22Rv1 (cell line): ENCODE measurements at regions not wholly inside any gene's neighbourhood (a gene's known extent, or its start where the extent isn't known, plus 50 kb on each side); places are given as distances from the start of the nearest gene placed in this dataset.

ENCODE experiments used
- H3K27ac ChIP-seq: fragments of 450-650 bp; 2 replicates; pipeline ENCODE4 v1.5.1; 2017
- CTCF ChIP-seq: fragments of 450-650 bp; IDR thresholded peaks from 2 replicates; pipeline ENCODE4 v1.5.1; 2017; ENCODE audit warnings: mild to moderate bottlenecking
- ZFX ChIP-seq: fragments of 450-650 bp; IDR thresholded peaks from 2 replicates; pipeline ENCODE4 v1.6.1; 2017; ENCODE audit warnings: antibody characterized with exemption, borderline replicate concordance

- H3K27ac ChIP-seq, result no peak overlapping the region
- TF ChIP-seq ZFX (no peak), CTCF (no peak)
These were observed 79.0 kb upstream of the SLC7A1 start for GRCh38 chr13:29674532-29674931.

DNA sequence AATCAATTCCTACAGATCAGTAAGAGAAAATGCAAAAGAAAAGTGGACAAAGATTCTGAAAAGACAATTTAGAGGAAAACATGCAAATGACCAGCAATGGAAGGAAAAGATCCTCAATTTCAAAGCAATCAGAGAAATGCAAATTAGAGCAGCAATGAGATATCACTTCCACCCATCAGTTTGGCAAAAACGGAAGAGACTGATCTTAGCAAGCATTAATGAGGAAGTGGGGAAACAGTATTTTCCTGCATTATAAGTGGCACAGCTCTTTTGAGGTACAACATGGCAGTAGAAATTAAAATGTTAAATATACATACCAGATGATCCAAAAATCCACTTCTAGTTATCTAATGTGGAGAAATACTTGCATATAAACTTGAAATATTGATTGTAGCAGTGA, 69.1 kb upstream of the SLC7A1 start:
- H3K27ac ChIP-seq, result no peak overlapping the region
- TF ChIP-seq ZFX (no peak), CTCF (no peak)

DNA sequence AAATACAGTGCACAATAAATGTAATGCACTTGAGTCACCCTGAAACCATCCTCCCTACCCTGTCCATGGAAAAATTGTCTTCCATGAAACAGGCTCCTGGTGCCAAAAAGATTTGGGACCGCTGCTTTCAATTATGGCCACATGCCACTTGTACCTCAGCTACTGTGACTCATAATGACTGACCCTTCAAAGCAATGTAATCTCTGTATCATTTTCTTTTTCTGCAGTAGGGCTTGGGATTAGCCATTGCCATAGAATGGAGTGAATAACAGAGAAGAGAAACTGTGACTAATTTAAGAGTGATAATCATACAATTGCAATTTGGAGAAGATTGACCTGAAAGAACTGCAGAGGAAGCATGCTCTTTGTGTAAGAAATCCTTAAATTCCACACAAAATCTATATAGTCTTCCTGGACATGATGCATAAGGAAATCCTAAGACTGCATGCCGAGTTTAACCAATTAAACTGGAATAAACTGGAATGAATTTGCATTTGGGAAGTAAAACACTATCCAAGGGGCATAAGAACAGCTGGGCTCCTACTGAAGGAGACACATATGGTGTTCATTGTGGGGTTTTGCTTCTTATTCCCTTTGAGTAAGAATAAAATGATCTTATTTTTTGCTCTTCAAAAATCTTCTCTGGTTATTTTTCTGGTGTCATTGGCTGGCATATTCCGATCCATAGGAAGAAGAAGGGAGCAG, 59.5 kb upstream of the SLC7A1 start:
- H3K27ac ChIP-seq, result no peak overlapping the region
- TF ChIP-seq CTCF, result no peak
- TF ChIP-seq ZFX, result no peak

DNA sequence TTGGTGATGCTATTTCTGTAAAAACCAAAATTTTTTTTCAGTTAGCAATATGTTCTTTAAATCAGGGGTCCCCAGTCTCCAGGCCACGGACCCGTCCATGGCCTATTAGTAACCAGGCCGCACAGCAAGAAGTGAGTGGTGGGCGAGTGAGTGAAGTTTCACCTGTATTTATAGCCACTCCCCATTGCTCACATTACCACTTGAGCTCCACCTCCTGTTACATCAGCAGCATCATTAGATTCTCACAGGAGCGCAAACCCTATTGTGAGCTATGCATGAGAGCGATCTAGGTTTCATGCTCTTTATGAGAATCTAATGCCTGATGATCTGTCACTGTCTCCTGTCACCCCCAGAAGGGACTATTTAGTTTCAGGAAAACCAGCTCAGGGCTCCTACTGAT, 58.9 kb upstream of the SLC7A1 start:
- TF ChIP-seq CTCF (no peak), ZFX (no peak)
- H3K27ac ChIP-seq, result no peak overlapping the region

DNA sequence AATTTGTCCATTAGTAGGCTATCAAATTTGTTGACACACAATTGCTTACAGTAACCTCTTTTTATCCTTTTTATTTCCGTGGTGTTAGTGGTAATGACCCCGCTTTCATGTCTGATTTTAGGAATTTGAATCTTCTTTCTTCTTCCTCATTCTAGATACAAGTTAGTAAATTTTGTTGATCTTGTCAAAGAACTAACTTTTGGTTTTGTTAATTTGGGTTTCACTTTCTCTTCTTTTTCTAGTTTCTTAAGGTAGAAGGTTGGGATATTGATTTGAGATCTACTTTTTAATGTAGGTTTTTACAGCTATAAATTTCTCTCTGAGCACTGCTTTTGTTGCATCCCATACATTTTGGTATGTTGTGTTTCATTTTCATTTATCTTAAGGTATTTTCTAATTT, 53.3 kb upstream of the SLC7A1 start:
- TF ChIP-seq CTCF (no peak), ZFX (no peak)

More for the DNA sequence above, 53.3 kb upstream of the SLC7A1 start:
- H3K27ac ChIP-seq, result no peak overlapping the region
